ENCODE measurements at regions not wholly inside any gene's neighbourhood (a gene's known extent, or its start where the extent isn't known, plus 50 kb on each side); places are given as distances from the start of the nearest gene placed in this dataset.

- intact Hi-C loops (cut with micrococcal nuclease) = no loop called here
- Mint-ChIP-seq H3K27me3 (peaks cover 27% of the 10 kb centered on the region), H3K27ac (no peak overlapping the region), H3K9me3 (no peaks in the 10 kb centered on the region), H3K4me3 (no peak overlapping the region), H3K36me3 (ENCODE audit: low read depth) (no peaks in the 10 kb centered on the region), H3K4me1 (no peaks in the 10 kb centered on the region)
- no peak for DNase-seq
Measured at GRCh38 chr13:31968473-31968872, 63.1 kb upstream of the FRY start.

GRCh38 chr13:31970231-31970930 is 61.2 kb upstream of the FRY start:
- no peaks in the 10 kb centered on the region for H3K4me1 Mint-ChIP-seq
- H3K4me3 Mint-ChIP-seq = no peak overlapping the region

GRCh38 chr13:31972453-31972852 is 59.1 kb upstream of the FRY start:
- intact Hi-C loops (cut with micrococcal nuclease) = no loop called here
- Mint-ChIP-seq H3K36me3 (ENCODE audit: low read depth) (no peaks in the 10 kb centered on the region), H3K27ac (no peak overlapping the region), H3K4me3 (no peak overlapping the region), H3K9me3 (no peaks in the 10 kb centered on the region), H3K4me1 (no peaks in the 10 kb centered on the region), H3K27me3 (peaks cover 28% of the 10 kb centered on the region)
- no peak for DNase-seq

More at GRCh38 chr13:31970231-31970930, 61.2 kb upstream of the FRY start:
- no peaks in the 10 kb centered on the region for H3K9me3 Mint-ChIP-seq
- no peak overlapping the region for H3K27ac Mint-ChIP-seq
- intact Hi-C loops (cut with micrococcal nuclease) = no loop called here
- peaks cover 36% of the 10 kb centered on the region for H3K27me3 Mint-ChIP-seq
- DNase-seq = no peak
- H3K36me3 Mint-ChIP-seq (ENCODE audit: low read depth) = no peaks in the 10 kb centered on the region

GRCh38 chr13:31978021-31978420 is 53.6 kb upstream of the FRY start:
- H3K27me3 Mint-ChIP-seq = peaks cover 21% of the 10 kb centered on the region
- DNase-seq = no peak

GRCh38 chr13:31980830-31981229 is 50.7 kb upstream of the FRY start:
- Mint-ChIP-seq H3K4me1 (no peaks in the 10 kb centered on the region), H3K27ac (no peak overlapping the region), H3K9me3 (no peaks in the 10 kb centered on the region), H3K36me3 (ENCODE audit: low read depth) (no peaks in the 10 kb centered on the region), H3K4me3 (no peak overlapping the region), H3K27me3 (peaks cover 9% of the 10 kb centered on the region)
- DNase-seq = no peak
- intact Hi-C loops (cut with micrococcal nuclease) = no loop called here

More at GRCh38 chr13:31978021-31978420, 53.6 kb upstream of the FRY start:
- no peaks in the 10 kb centered on the region for H3K4me1 Mint-ChIP-seq
- no peaks in the 10 kb centered on the region for H3K36me3 Mint-ChIP-seq (ENCODE audit: low read depth)
- intact Hi-C loops (cut with micrococcal nuclease) = no loop called here
- H3K4me3 Mint-ChIP-seq = no peak overlapping the region
- H3K9me3 Mint-ChIP-seq = no peaks in the 10 kb centered on the region
- H3K27ac Mint-ChIP-seq = no peak overlapping the region

Measured in activated CD4-positive, alpha-beta T cell treated with anti-CD3 and anti-CD28 coated beads, Interleukin-2, amount 10 ng/mL, durations not matched to agents 24 days and 14 days (primary cell).